Fibroblast of villous mesenchyme (primary cell): ENCODE measurements at regions not wholly inside any gene's neighbourhood (a gene's known extent, or its start where the extent isn't known, plus 50 kb on each side); places are given as distances from the start of the nearest gene placed in this dataset.
"Not testable (repeated sequence)": the region's sequence is repeated elsewhere in the genome, so short reads cannot be mapped to it uniquely, and the experiment has no call there.

Experiments
- DNase-seq: peaks from one replicate; pipeline ENCODE4 v3.0.0-alpha.2; 2010; ENCODE audit warnings: low read depth
- H3K4me3 ChIP-seq: 2 replicates; pipeline ENCODE4 v1.5.1; 2011; ENCODE audit warnings: low read depth, mild to moderate bottlenecking, low read length
- CTCF ChIP-seq: IDR thresholded peaks from 2 replicates; pipeline ENCODE4 v1.5.1; 2012; ENCODE audit warnings: low read depth, mild to moderate bottlenecking, low read length; ENCODE audit not compliant: insufficient read depth

DNA sequence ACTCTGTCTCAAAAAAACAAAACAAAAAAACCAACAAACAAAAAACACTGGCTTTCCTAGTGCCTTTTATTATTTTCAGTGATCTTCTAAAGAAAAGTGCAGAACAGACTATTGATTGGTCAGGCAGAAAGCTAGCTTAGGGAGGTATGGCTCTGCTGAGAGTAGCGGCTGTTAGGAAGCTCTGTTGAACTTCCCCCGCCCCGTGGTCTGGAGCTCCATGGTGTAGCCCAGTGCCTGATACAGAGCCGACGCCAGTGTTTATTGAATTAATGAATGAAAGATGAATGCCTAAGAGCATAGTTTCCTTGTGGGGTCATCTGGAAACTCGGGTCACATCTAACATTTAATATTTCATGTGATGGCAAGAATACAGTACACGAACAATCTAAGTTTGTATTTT, 90.5 kb upstream of the ARMC3 start:
- no peak for DNase-seq
- TF ChIP-seq CTCF, result no peak
- H3K4me3 ChIP-seq, result no peak overlapping the region

DNA sequence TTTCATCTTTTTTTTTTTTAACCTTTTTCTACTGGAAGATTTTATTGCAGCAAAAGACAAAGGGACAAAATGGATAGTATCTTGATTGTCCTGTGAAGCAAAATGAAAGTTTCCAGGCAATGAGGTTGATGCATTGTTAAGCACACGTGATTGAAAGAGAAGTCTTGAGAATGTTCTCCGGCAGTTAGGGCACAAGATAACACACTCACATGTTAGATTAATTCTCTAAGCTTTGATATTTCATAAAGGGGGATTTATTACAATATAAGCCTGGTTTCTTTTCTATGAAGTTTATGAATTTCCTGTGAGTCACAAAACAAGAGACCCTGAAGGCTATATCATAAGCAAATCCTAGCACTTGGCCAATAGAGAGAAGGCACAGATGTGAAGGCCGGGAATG, 93.4 kb upstream of the ARMC3 start:
- H3K4me3 ChIP-seq, result no peak overlapping the region
- TF ChIP-seq CTCF, result no peak
- no peak for DNase-seq

DNA sequence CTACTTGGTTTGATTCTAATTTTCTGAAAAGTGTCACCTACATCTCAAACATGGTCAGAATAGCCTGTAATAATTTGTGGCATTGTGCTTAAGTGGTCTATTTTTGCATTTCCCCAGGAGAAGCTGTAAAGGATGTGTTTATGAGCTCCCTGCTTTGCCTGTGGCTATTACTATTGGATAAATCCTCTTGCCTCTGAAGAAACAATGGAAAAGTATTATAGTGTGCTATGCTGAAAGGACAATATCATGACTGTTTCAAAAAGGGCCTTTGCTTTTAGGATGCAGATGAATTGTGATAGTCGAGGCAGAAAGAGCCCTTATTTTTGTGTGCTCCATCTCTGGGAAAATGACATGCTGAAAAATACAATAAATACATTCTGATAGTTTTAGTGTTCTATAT, 94.1 kb upstream of the ARMC3 start:
- H3K4me3 ChIP-seq, result no peak overlapping the region
- no peak for TF ChIP-seq CTCF

GRCh38 chr10:22833353-22833752, 94.5 kb upstream of the ARMC3 start:
- no peak for DNase-seq
- TF ChIP-seq CTCF, result no peak

More for the DNA sequence above, 94.1 kb upstream of the ARMC3 start:
- no peak for DNase-seq

GRCh38 chr10:22832851-22833250, 95.0 kb upstream of the ARMC3 start:
- TF ChIP-seq CTCF, result no peak
- DNase-seq, result no peak
- H3K4me3 ChIP-seq, result no peak overlapping the region

More at GRCh38 chr10:22833353-22833752, 94.5 kb upstream of the ARMC3 start:
- no peak overlapping the region for H3K4me3 ChIP-seq

GRCh38 chr10:22832066-22832602, 95.7 kb upstream of the ARMC3 start:
- TF ChIP-seq CTCF, result no peak
- DNase-seq, result no peak
- no peak overlapping the region for H3K4me3 ChIP-seq

- DNase-seq, result no peak
- TF ChIP-seq CTCF, result no peak
- no peak overlapping the region for H3K4me3 ChIP-seq
Measured at GRCh38 chr10:22831586-22831985, 96.3 kb upstream of the ARMC3 start.

- peak; percentile 31 for DNase-seq
Measured at GRCh38 chr10:22828712-22829111, 99.1 kb upstream of the ARMC3 start.

More at GRCh38 chr10:22828712-22829111, 99.1 kb upstream of the ARMC3 start:
- H3K4me3 ChIP-seq, result not testable (repeated sequence)
